Suprapubic skin (tissue), 4 donors: ENCODE measurements at regions not wholly inside any gene's neighbourhood (a gene's known extent, or its start where the extent isn't known, plus 50 kb on each side); places are given as distances from the start of the nearest gene placed in this dataset.

Source experiments
- EP300 ChIP-seq: sonication (generic); formaldehyde crosslinking; IDR thresholded peaks from one replicate; pipeline ENCODE4 v1.6.1; 2017; ENCODE audit warnings: antibody characterized with exemption
- POLR2A ChIP-seq, 2 donors: fragments of 450-650 bp; IDR thresholded peaks; one replicate each; pipeline ENCODE4 v1.6.1; 2017; ENCODE audit warnings: antibody characterized with exemption in 2 of 2, mild to moderate bottlenecking in 2 of 2, moderate library complexity in 2 of 2
- POLR2AphosphoS5 ChIP-seq, 3 donors: sonication (generic); formaldehyde crosslinking; IDR thresholded peaks; one replicate each; pipeline ENCODE4 v1.6.1; 2017; ENCODE audit warnings: antibody characterized with exemption in 3 of 3
- TF ChIP-seq, protein P1 (sequence below), 2 donors: fragments of 200-600 bp in 1 of 2; fragments of 450-650 bp in 1 of 2; sonication (generic) in 1 of 2; IDR thresholded peaks; one replicate each; pipeline ENCODE4 v1.5.1; 2016 to 2019; ENCODE audit warnings: antibody characterized with exemption in 2 of 2, mild to moderate bottlenecking in 1 of 2, moderate library complexity in 1 of 2

DNA sequence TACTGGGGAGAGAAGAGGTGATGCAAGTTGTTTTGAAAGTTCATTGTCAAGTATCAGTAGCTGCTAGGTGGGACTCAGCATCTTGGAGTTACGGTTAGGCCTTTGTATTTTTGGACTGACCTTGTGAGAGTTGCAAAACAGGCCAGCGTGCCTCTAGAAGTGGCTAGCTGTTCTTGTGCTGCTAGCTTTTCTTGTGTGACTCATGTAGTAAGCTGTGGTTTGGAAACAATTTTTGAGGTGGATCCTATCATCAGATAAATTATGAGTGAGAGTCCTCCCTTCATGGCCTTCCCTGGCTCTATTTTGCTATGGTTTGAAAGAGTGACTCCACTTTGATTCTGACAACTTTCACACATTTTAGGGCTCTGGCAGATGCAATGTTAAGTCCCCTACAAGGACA, 409.2 kb upstream of the HS6ST1 start:
- TF ChIP-seq, protein P1, sequence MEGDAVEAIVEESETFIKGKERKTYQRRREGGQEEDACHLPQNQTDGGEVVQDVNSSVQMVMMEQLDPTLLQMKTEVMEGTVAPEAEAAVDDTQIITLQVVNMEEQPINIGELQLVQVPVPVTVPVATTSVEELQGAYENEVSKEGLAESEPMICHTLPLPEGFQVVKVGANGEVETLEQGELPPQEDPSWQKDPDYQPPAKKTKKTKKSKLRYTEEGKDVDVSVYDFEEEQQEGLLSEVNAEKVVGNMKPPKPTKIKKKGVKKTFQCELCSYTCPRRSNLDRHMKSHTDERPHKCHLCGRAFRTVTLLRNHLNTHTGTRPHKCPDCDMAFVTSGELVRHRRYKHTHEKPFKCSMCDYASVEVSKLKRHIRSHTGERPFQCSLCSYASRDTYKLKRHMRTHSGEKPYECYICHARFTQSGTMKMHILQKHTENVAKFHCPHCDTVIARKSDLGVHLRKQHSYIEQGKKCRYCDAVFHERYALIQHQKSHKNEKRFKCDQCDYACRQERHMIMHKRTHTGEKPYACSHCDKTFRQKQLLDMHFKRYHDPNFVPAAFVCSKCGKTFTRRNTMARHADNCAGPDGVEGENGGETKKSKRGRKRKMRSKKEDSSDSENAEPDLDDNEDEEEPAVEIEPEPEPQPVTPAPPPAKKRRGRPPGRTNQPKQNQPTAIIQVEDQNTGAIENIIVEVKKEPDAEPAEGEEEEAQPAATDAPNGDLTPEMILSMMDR (IDR thresholded peaks at IDR 0.05) = no peak
- TF ChIP-seq EP300 = no peak
- peak in 1 of 3 donors; percentile 41 for TF ChIP-seq POLR2AphosphoS5 (IDR thresholded peaks at IDR 0.05)
- TF ChIP-seq POLR2A (IDR thresholded peaks at IDR 0.05) = no peak
